ENCODE measurements at regions not wholly inside any gene's neighbourhood (a gene's known extent, or its start where the extent isn't known, plus 50 kb on each side); places are given as distances from the start of the nearest gene placed in this dataset.

DNA sequence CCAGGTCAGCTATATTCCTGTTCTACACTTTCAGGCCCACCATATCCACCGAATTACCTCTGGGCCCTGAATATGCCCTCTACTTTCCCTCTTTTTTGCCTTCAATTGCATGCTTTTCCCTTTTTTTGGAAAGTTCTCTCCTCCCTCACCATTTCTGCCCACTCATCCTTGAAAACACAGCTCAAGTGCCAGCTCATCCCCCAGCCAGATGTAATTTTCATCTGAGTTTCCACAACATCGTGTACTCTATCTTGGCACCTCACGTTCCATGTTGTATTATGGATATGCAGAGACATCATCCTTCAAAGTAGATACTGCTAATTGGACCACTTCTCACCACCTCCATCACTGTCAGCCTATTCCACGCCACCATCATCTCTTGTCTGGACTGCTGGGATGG lies 129.8 kb upstream of the HSD17B12 start:
- no peak for DNase-seq
- H3K4me1 ChIP-seq (ENCODE audit: control insufficient read depth in 2 of 2, insufficient read depth in 2 of 2, low read length in 2 of 2), result peaks cover 0 to 4% of the 10 kb centered on the region in 2 donors
- Mint-ChIP-seq H3K27me3 (peaks cover 70% of the 10 kb centered on the region), H3K27ac (no peak overlapping the region), H3K4me3 (no peak overlapping the region), H3K9me3 (ENCODE audit: insufficient read depth) (no peaks in the 10 kb centered on the region), H3K4me1 (peaks cover 4% of the 10 kb centered on the region)
- no peak for ATAC-seq (ENCODE audit: low read depth)
- POLR2A ChIA-PET, result no interaction called here
- no peak overlapping the region for H3K4me3 ChIP-seq (ENCODE audit: control extremely low read depth in 1 of 5, extremely low read depth in 1 of 5, insufficient read depth in 1 of 5, low read depth in 2 of 5, low read length in 4 of 5)
- no peaks in the 10 kb centered on the region for H3K36me3 ChIP-seq (replicated peaks in 1 of 2; ENCODE audit: control extremely low read depth in 1 of 2, control insufficient read depth in 1 of 2, extremely low read depth in 1 of 2, insufficient read depth in 2 of 2, low read length in 1 of 2)
- 91% methylated on average over 3 of the region's 4 CpGs for WGBS (ENCODE audit: insufficient coverage)
- CTCF ChIA-PET, result interaction anchor here (2.0 kb wide), 1 partner anchor 17 kb away, joined by 6 read pairs; no protein-coding TSS in a partner anchor
- no peak overlapping the region for H3K4me2 ChIP-seq (replicated peaks; ENCODE audit: low read depth, low read length, poor library complexity, severe bottlenecking)
- H3K9ac ChIP-seq (ENCODE audit: low read length), result no peak overlapping the region
- no peaks in the 10 kb centered on the region for H3K79me2 ChIP-seq (ENCODE audit: control insufficient read depth, insufficient read depth, low read length)
- H3K27me3 ChIP-seq (replicated peaks in 1 of 4; ENCODE audit: control extremely low read depth in 1 of 4, control insufficient read depth in 3 of 4, insufficient read depth in 4 of 4, low read length in 3 of 4), result peaks cover 0 to 46% (median 6%) of the 10 kb centered on the region in 4 experiments
- TF ChIP-seq, protein P1, sequence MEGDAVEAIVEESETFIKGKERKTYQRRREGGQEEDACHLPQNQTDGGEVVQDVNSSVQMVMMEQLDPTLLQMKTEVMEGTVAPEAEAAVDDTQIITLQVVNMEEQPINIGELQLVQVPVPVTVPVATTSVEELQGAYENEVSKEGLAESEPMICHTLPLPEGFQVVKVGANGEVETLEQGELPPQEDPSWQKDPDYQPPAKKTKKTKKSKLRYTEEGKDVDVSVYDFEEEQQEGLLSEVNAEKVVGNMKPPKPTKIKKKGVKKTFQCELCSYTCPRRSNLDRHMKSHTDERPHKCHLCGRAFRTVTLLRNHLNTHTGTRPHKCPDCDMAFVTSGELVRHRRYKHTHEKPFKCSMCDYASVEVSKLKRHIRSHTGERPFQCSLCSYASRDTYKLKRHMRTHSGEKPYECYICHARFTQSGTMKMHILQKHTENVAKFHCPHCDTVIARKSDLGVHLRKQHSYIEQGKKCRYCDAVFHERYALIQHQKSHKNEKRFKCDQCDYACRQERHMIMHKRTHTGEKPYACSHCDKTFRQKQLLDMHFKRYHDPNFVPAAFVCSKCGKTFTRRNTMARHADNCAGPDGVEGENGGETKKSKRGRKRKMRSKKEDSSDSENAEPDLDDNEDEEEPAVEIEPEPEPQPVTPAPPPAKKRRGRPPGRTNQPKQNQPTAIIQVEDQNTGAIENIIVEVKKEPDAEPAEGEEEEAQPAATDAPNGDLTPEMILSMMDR (IDR thresholded peaks at IDR 0.05), result no peak
- intact Hi-C loops (cut with micrococcal nuclease), result no loop called here
- H4K20me1 ChIP-seq (ENCODE audit: control insufficient read depth, insufficient read depth, low read length, poor library complexity, severe bottlenecking), result no peaks in the 10 kb centered on the region
- peaks cover 0 to 10% (median 0%) of the 10 kb centered on the region in 3 donors for H3K9me3 ChIP-seq (ENCODE audit: control extremely low read depth in 1 of 3, control insufficient read depth in 2 of 3, insufficient read depth in 1 of 3, low read length in 2 of 3)
- no peak overlapping the region for H2AFZ ChIP-seq (ENCODE audit: insufficient read depth, low read depth, low read length, poor library complexity, severe bottlenecking)
- H3K27ac ChIP-seq (ENCODE audit: low read length in 2 of 2), result no peak overlapping the region

DNA sequence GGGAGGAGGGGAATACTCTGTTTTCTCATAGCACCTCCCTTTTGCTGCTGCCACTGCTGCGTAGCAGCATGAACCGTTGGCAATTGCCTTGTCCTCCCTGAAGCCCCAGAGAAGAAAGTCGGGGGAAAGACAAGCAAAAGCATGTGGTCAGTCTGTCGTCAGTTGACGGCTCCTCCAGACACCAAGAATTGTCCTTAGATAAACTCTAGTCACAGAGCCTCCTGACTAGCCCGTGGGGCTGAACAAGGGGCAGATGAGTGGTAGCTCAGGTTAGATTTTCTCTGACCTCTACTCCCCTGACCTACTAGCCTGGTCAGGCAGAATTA lies 126.4 kb upstream of the HSD17B12 start:
- intact Hi-C loops (cut with micrococcal nuclease), result no loop called here
- CTCF ChIA-PET, result no interaction called here
- H3K4me3 Mint-ChIP-seq, result no peak overlapping the region

More for the DNA sequence above, 126.4 kb upstream of the HSD17B12 start:
- ATAC-seq (ENCODE audit: low read depth) (no peak), DNase-seq (no peak)
- no peaks in the 10 kb centered on the region for H4K20me1 ChIP-seq (ENCODE audit: control insufficient read depth, insufficient read depth, low read length, poor library complexity, severe bottlenecking)
- TF ChIP-seq, protein P1 (IDR thresholded peaks at IDR 0.05), result no peak
- TF ChIP-seq EZH2 (IDR thresholded peaks at IDR 0.05; ENCODE audit: borderline replicate concordance, insufficient read depth, low read depth, low read length, poor library complexity, severe bottlenecking), result no peak
- 63% methylated on average over 5 of the region's 6 CpGs for WGBS (ENCODE audit: insufficient coverage)
- no peak overlapping the region for H3K4me3 ChIP-seq (ENCODE audit: control extremely low read depth in 1 of 5, extremely low read depth in 1 of 5, insufficient read depth in 1 of 5, low read depth in 2 of 5, low read length in 4 of 5)
- no peaks in the 10 kb centered on the region for H3K9me3 Mint-ChIP-seq (ENCODE audit: insufficient read depth)
- peaks cover 74% of the 10 kb centered on the region for H3K27me3 Mint-ChIP-seq
- no peak overlapping the region for H3K9ac ChIP-seq (ENCODE audit: low read length)
- H2AFZ ChIP-seq (ENCODE audit: insufficient read depth, low read depth, low read length, poor library complexity, severe bottlenecking), result no peak overlapping the region
- H3K9me3 ChIP-seq (ENCODE audit: control extremely low read depth in 1 of 3, control insufficient read depth in 2 of 3, insufficient read depth in 1 of 3, low read length in 2 of 3), result no peaks in the 10 kb centered on the region
- no peak overlapping the region for H3K27ac ChIP-seq (ENCODE audit: low read length in 2 of 2)
- H3K4me2 ChIP-seq (replicated peaks; ENCODE audit: low read depth, low read length, poor library complexity, severe bottlenecking), result no peak overlapping the region
- no peaks in the 10 kb centered on the region for H3K79me2 ChIP-seq (ENCODE audit: control insufficient read depth, insufficient read depth, low read length)
- H3K27ac Mint-ChIP-seq, result no peak overlapping the region
- POLR2A ChIA-PET, result no interaction called here
- H3K27me3 ChIP-seq (replicated peaks in 1 of 4; ENCODE audit: control extremely low read depth in 1 of 4, control insufficient read depth in 3 of 4, insufficient read depth in 4 of 4, low read length in 3 of 4), result peaks cover 0 to 52% (median 14%) of the 10 kb centered on the region in 4 experiments
- no peaks in the 10 kb centered on the region for H3K36me3 ChIP-seq (replicated peaks in 1 of 2; ENCODE audit: control extremely low read depth in 1 of 2, control insufficient read depth in 1 of 2, extremely low read depth in 1 of 2, insufficient read depth in 2 of 2, low read length in 1 of 2)
- H3K4me1 ChIP-seq (ENCODE audit: control insufficient read depth in 2 of 2, insufficient read depth in 2 of 2, low read length in 2 of 2), result peaks cover 0 to 6% of the 10 kb centered on the region in 2 donors
- no peaks in the 10 kb centered on the region for H3K4me1 Mint-ChIP-seq

All from B cell (primary cell).